ENCODE measurements at regions not wholly inside any gene's neighbourhood (a gene's known extent, or its start where the extent isn't known, plus 50 kb on each side); places are given as distances from the start of the nearest gene placed in this dataset.

DNA sequence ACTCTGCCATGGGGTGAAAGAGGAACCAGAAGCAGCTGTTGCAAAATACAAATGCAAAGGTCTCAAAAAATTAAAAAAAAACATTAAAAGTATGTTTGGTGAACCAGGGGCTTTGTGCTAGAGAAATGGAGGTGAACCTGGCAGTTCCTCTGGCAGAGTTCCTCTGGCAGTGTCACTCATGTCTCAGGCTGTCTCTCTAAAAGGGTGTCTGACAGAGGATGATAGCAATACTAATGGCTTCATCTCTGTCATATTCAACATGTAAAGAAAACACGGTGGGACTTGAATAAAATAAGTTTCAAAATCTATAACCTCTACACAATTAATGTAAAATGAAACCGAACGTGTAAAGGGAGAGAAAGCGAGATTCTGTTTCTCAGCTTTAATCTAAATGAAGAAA is 375.7 kb upstream of the VWC2 start:
- H3K27ac ChIP-seq, result no peak overlapping the region
- no peaks in the 10 kb centered on the region for H3K4me1 ChIP-seq (ENCODE audit: insufficient read depth)
- no peaks in the 10 kb centered on the region for H3K27me3 ChIP-seq
- H3K4me3 ChIP-seq, result no peak overlapping the region
- no peaks in the 10 kb centered on the region for H3K9me3 ChIP-seq
- TF ChIP-seq POLR2A (IDR thresholded peaks at IDR 0.05), result no peak
- TF ChIP-seq, protein P1, sequence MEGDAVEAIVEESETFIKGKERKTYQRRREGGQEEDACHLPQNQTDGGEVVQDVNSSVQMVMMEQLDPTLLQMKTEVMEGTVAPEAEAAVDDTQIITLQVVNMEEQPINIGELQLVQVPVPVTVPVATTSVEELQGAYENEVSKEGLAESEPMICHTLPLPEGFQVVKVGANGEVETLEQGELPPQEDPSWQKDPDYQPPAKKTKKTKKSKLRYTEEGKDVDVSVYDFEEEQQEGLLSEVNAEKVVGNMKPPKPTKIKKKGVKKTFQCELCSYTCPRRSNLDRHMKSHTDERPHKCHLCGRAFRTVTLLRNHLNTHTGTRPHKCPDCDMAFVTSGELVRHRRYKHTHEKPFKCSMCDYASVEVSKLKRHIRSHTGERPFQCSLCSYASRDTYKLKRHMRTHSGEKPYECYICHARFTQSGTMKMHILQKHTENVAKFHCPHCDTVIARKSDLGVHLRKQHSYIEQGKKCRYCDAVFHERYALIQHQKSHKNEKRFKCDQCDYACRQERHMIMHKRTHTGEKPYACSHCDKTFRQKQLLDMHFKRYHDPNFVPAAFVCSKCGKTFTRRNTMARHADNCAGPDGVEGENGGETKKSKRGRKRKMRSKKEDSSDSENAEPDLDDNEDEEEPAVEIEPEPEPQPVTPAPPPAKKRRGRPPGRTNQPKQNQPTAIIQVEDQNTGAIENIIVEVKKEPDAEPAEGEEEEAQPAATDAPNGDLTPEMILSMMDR (IDR thresholded peaks at IDR 0.05), result no peak
- TF ChIP-seq EP300 (IDR thresholded peaks at IDR 0.05), result no peak
- DNase-seq, result no peak
- intact Hi-C loops (cut with DNase I), result no loop called here
- no peaks in the 10 kb centered on the region for H3K36me3 ChIP-seq
- WGBS, 3 donors, result 93 to 94% (median 93%) methylated on average over 4 of the region's 4 CpGs

DNA sequence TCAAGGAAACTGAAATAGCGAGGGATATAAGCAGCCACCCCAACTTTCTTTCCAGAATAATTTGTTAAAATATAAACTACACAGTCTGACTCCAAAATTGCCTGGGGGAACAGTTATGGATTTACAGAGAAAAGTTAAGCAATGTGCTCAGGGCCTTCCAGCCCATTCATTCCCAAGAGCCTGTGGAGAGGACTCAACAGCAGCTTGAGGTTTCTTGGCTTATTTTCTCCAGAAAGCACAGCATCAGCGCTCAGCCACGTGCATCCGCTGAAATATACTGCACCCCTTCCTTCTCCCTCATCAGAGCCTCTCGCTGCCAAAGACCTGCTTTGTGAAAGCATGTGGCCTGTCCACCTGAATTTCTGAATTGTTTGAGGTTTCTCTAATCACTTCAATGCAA is 375.2 kb upstream of the VWC2 start:
- TF ChIP-seq EP300 (IDR thresholded peaks at IDR 0.05), result no peak
- TF ChIP-seq, protein P1 (IDR thresholded peaks at IDR 0.05), result no peak
- TF ChIP-seq POLR2A (IDR thresholded peaks at IDR 0.05), result no peak
- DNase-seq, result no peak
- no peaks in the 10 kb centered on the region for H3K27me3 ChIP-seq
- 78 to 81% (median 81%) methylated on average over 5 of the region's 5 CpGs for WGBS, 3 donors
- H3K9me3 ChIP-seq, result no peaks in the 10 kb centered on the region
- H3K36me3 ChIP-seq, result no peaks in the 10 kb centered on the region
- no peak overlapping the region for H3K4me3 ChIP-seq
- intact Hi-C loops (cut with DNase I), result no loop called here
- no peak overlapping the region for H3K27ac ChIP-seq
- H3K4me1 ChIP-seq (ENCODE audit: insufficient read depth), result no peaks in the 10 kb centered on the region

DNA sequence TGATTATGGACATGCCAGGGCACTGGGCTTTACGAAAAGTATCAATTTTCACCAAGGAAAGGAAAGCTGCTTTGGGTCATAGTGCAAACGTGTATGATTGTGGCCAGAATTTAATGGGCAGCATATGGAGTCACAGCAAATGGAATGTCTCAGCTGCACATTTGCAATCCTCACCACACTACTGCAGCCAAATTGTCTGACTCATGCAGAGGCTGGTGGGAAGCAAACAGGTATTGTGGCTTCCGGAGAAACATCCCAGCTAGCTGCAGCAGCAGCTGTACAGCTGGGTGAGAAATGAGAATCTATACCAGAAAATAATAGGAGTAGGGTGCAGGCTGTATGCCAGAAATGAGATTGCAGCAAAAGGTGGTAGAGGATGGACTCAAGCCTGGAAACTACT is 374.7 kb upstream of the VWC2 start:
- no peak overlapping the region for H3K4me3 ChIP-seq
- WGBS, 3 donors, result 21 to 31% (median 31%) methylated on average over 3 of the region's 3 CpGs

DNA sequence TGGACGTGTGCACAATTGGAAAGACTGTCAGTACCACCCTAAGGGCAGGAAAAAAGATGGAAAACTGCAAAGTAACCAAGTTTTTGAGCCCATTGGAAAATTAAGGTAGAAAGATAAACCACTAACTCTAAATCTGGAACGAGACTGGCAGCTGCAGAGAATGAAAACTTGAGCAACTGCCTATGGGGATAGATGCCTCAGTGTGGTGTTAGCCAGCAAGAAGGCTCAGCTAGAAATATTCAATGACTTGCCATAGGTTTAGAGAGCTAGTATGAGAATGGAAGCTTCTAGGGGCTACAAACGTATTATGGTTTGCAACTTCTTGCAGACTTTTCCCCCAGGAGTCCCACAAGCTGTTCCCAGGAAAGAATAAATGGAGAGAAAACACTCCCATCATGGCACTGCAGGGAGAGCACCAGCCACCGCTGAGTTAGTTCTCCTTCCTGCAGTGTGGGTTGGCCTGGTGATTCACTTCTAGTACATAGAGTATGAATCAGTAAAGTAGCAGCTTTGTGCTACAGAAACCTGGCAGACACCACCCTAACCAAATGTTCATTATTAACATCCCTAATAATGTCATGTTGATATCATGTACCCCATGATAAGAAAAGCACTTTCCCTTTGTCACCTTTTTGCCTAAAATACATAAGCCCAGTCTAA is 372.4 kb upstream of the VWC2 start:
- Histone ChIP-seq H3K27me3 (no peaks in the 10 kb centered on the region), H3K27ac (no peak overlapping the region), H3K36me3 (no peaks in the 10 kb centered on the region), H3K4me3 (no peak overlapping the region), H3K4me1 (ENCODE audit: insufficient read depth) (no peaks in the 10 kb centered on the region), H3K9me3 (no peaks in the 10 kb centered on the region)
- TF ChIP-seq, protein P1 (IDR thresholded peaks at IDR 0.05), result no peak
- TF ChIP-seq POLR2A (IDR thresholded peaks at IDR 0.05) (no peak), EP300 (IDR thresholded peaks at IDR 0.05) (no peak)
- intact Hi-C loops (cut with DNase I), result no loop called here
- WGBS, 3 donors, result 72 to 84% (median 74%) methylated on average over 4 of the region's 4 CpGs
- no peak for DNase-seq

More for the DNA sequence above, 374.7 kb upstream of the VWC2 start:
- H3K36me3 ChIP-seq, result no peaks in the 10 kb centered on the region
- no peaks in the 10 kb centered on the region for H3K9me3 ChIP-seq
- no peaks in the 10 kb centered on the region for H3K4me1 ChIP-seq (ENCODE audit: insufficient read depth)
- H3K27ac ChIP-seq, result no peak overlapping the region
- DNase-seq, result no peak
- intact Hi-C loops (cut with DNase I), result no loop called here
- TF ChIP-seq, protein P1 (IDR thresholded peaks at IDR 0.05), result no peak
- no peak for TF ChIP-seq POLR2A (IDR thresholded peaks at IDR 0.05)
- no peak for TF ChIP-seq EP300 (IDR thresholded peaks at IDR 0.05)
- H3K27me3 ChIP-seq, result no peaks in the 10 kb centered on the region
